H9 (cell line): ENCODE measurements at regions not wholly inside any gene's neighbourhood (a gene's known extent, or its start where the extent isn't known, plus 50 kb on each side); places are given as distances from the start of the nearest gene placed in this dataset.

Experiments used
- DNase-seq: peaks from one replicate; pipeline ENCODE4 v3.0.0-alpha.2; 2017
- H2AFZ ChIP-seq: one replicate; pipeline ENCODE4 v1.6.1; 2013; ENCODE audit warnings: mild to moderate bottlenecking, low read length, control low read depth, moderate library complexity
- H2AK5ac ChIP-seq: 2 replicates; pipeline ENCODE4 v1.6.1; 2013; ENCODE audit warnings: low read length, control low read depth, mixed read lengths; ENCODE audit not compliant: insufficient read length
- H2BK120ac ChIP-seq: one replicate; pipeline ENCODE4 v1.6.1; 2013; ENCODE audit warnings: low read depth, mild to moderate bottlenecking, low read length, control low read depth, inconsistent platforms; ENCODE audit not compliant: poor library complexity, severe bottlenecking
- H2BK12ac ChIP-seq: 2 replicates; pipeline ENCODE4 v1.6.1; 2013; ENCODE audit warnings: low read length, control low read depth, mixed read lengths, low read depth; ENCODE audit not compliant: insufficient read length
- H2BK15ac ChIP-seq: 2 replicates; pipeline ENCODE4 v1.6.1; 2013; ENCODE audit warnings: low read depth, low read length, control low read depth
- H2BK20ac ChIP-seq: one replicate; pipeline ENCODE4 v1.6.1; 2013; ENCODE audit warnings: low read depth, mild to moderate bottlenecking, low read length, control low read depth, inconsistent platforms; ENCODE audit not compliant: poor library complexity, severe bottlenecking
- H2BK5ac ChIP-seq: 2 replicates; pipeline ENCODE4 v1.6.1; 2013; ENCODE audit warnings: low read length, control low read depth, mixed read lengths; ENCODE audit not compliant: insufficient read length
- H3K14ac ChIP-seq: 2 replicates; pipeline ENCODE4 v1.6.1; 2013; ENCODE audit warnings: low read length, control low read depth; ENCODE audit not compliant: insufficient read depth
- H3K18ac ChIP-seq: 2 replicates; pipeline ENCODE4 v1.6.1; 2013; ENCODE audit warnings: low read depth, mild to moderate bottlenecking, mixed read lengths, low read length, control low read depth; ENCODE audit not compliant: insufficient read length
- H3K23ac ChIP-seq: 2 replicates; pipeline ENCODE4 v1.6.1; 2013; ENCODE audit warnings: low read length, control low read depth, mixed read lengths, low read depth; ENCODE audit not compliant: insufficient read length
- H3K23me2 ChIP-seq: 2 replicates; pipeline ENCODE4 v1.6.1; 2013; ENCODE audit warnings: low read depth, mild to moderate bottlenecking, mixed read lengths, low read length, control low read depth; ENCODE audit not compliant: insufficient read length, poor library complexity, severe bottlenecking
- H3K27ac ChIP-seq: 2 replicates; pipeline ENCODE4 v1.5.1; 2013; ENCODE audit warnings: low read length, control low read depth, mixed read lengths, low read depth; ENCODE audit not compliant: insufficient read length
- H3K27me3 ChIP-seq: 2 replicates; pipeline ENCODE4 v1.6.1; 2013; ENCODE audit warnings: low read length, control low read depth, inconsistent platforms; ENCODE audit not compliant: insufficient read depth
- H3K4ac ChIP-seq: 2 replicates; pipeline ENCODE4 v1.6.1; 2013; ENCODE audit warnings: low read depth, mild to moderate bottlenecking, control low read depth, inconsistent platforms, low read length, moderate library complexity
- H3K4me1 ChIP-seq: 2 replicates; pipeline ENCODE4 v1.6.1; 2013; ENCODE audit warnings: low read length, control low read depth, inconsistent platforms; ENCODE audit not compliant: insufficient read depth
- H3K4me2 ChIP-seq: 2 replicates; pipeline ENCODE4 v1.6.1; 2013; ENCODE audit warnings: low read length, control low read depth, mixed read lengths; ENCODE audit not compliant: insufficient read length, insufficient read depth
- H3K56ac ChIP-seq: 2 replicates; pipeline ENCODE4 v1.6.1; 2013; ENCODE audit warnings: low read depth, mild to moderate bottlenecking, mixed read lengths, low read length, control low read depth; ENCODE audit not compliant: insufficient read length
- H3K79me1 ChIP-seq: 2 replicates; pipeline ENCODE4 v1.6.1; 2013; ENCODE audit warnings: low read depth, mild to moderate bottlenecking, moderate library complexity, low read length, control low read depth, inconsistent platforms; ENCODE audit not compliant: insufficient read depth, poor library complexity, severe bottlenecking
- H3K79me2 ChIP-seq: 2 replicates; pipeline ENCODE4 v1.6.1; 2013; ENCODE audit warnings: low read length, control low read depth, inconsistent platforms; ENCODE audit not compliant: insufficient read depth
- H3K9ac ChIP-seq: 2 replicates; pipeline ENCODE4 v1.6.1; 2013; ENCODE audit warnings: low read length, control low read depth, mixed read lengths; ENCODE audit not compliant: insufficient read length; ENCODE audit errors: extremely low read depth
- H3K9me3 ChIP-seq: one replicate; pipeline ENCODE4 v1.6.1; 2013; ENCODE audit warnings: low read depth, low read length, inconsistent platforms; ENCODE audit not compliant: control insufficient read depth
- H3T11ph ChIP-seq: one replicate; pipeline ENCODE4 v1.6.1; 2013; ENCODE audit warnings: mild to moderate bottlenecking, low read length, control low read depth, inconsistent platforms
- H4K20me1 ChIP-seq: one replicate; pipeline ENCODE4 v1.6.1; 2013; ENCODE audit not compliant: control insufficient read depth, insufficient read length, insufficient read depth
- H4K5ac ChIP-seq: 2 replicates; pipeline ENCODE4 v1.6.1; 2013; ENCODE audit warnings: low read depth, mild to moderate bottlenecking, mixed read lengths, low read length, control low read depth; ENCODE audit not compliant: insufficient read length
- H4K8ac ChIP-seq: replicated peaks from 2 replicates; pipeline ENCODE4 v1.6.1; 2013; ENCODE audit warnings: low read length, control low read depth, mixed read lengths, low read depth; ENCODE audit not compliant: insufficient read length
- H4K91ac ChIP-seq: 2 replicates; pipeline ENCODE4 v1.6.1; 2013; ENCODE audit warnings: low read depth, mild to moderate bottlenecking, moderate library complexity, mixed read lengths, low read length, control low read depth; ENCODE audit not compliant: insufficient read length
- H3K27ac Mint-ChIP-seq, 3 experiments: 2 replicates in 2 of 3; 3 replicates in 1 of 3; pipeline ENCODE4 v1.8.0; 2020 to 2021; ENCODE audit warnings: mixed read lengths in 3 of 3, mild to moderate bottlenecking in 1 of 3, moderate library complexity in 1 of 3
- H3K27me3 Mint-ChIP-seq: 2 replicates; pipeline ENCODE4 v1.8.0; 2021; ENCODE audit warnings: low read depth, mild to moderate bottlenecking, moderate library complexity, mixed read lengths
- H3K36me3 Mint-ChIP-seq, 3 experiments: 2 replicates in 2 of 3; 3 replicates in 1 of 3; pipeline ENCODE4 v1.8.0; 2020 to 2021; ENCODE audit warnings: low read depth in 3 of 3, mixed read lengths in 3 of 3; ENCODE audit not compliant: insufficient read depth in 1 of 3
- H3K4me1 Mint-ChIP-seq, 2 experiments: 2 replicates each; pipeline ENCODE4 v1.8.0; 2020; ENCODE audit warnings: mixed read lengths in 2 of 2
- H3K4me3 Mint-ChIP-seq, 2 experiments: 2 replicates in 1 of 2; 3 replicates in 1 of 2; pipeline ENCODE4 v1.8.0; 2020 to 2021; ENCODE audit warnings: mild to moderate bottlenecking in 2 of 2, mixed read lengths in 2 of 2, moderate library complexity in 1 of 2
- H3K9me3 Mint-ChIP-seq, 2 experiments: 2 replicates in 1 of 2; 3 replicates in 1 of 2; pipeline ENCODE4 v1.8.0; 2020; ENCODE audit warnings: mild to moderate bottlenecking in 2 of 2, mixed read lengths in 2 of 2, moderate library complexity in 1 of 2
- WGBS: extraction: QIAGEN DNeasy Blood & Tissue Kit; methylation state at CpG from one replicate; pipeline ENCODE4 v1.1.7; 2013; ENCODE audit warnings: missing lambda C conversion rate, low lambda C conversion rate, mixed read lengths; ENCODE audit not compliant: insufficient read length; ENCODE audit errors: extremely low coverage; 5-methylcytosine and 5-hydroxymethylcytosine counted together
- TF ChIP-seq, protein P1 (sequence below): fragments of 200-600 bp; sonication (generic); conservative IDR thresholded peaks from 3 replicates; pipeline ENCODE4 v1.8.0; 2021; ENCODE audit warnings: antibody characterized with exemption, mild to moderate bottlenecking

DNA sequence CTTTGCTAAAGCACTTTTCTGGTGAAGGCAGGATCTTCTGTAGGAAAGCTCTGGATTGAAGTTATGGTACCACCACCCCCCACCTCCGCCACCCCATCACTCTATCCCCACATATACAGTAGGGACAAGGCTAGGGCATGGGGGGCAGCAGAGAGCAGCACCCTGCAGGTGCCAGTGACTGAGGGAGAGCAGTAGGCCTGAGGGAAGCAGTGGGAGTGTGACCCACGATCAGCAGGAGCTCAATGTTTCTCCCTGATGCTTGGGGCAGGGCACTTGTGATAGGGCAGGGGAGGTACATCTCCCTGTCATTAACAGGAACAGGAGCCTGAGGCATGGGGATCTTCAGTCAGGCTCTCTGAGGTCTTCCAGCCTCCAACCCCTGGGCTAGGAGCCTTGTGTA lies 121.6 kb downstream of the ZFP36L2 start:
- peaks cover 41 to 48% of the 10 kb centered on the region in 2 experiments for H3K4me1 Mint-ChIP-seq
- Histone ChIP-seq H3K4me1 (peaks cover 4% of the 10 kb centered on the region; the same call in 1 of the 2 replicates), H3T11ph (no peak overlapping the region), H4K20me1 (no peaks in the 10 kb centered on the region), H4K8ac (no peak overlapping the region), H3K4me2 (no peak overlapping the region), H3K23ac (no peak overlapping the region), H2BK20ac (no peak overlapping the region), H2BK120ac (no peak overlapping the region), H2BK5ac (no peak overlapping the region), H4K91ac (no peak overlapping the region), H2BK15ac (no peak overlapping the region), H3K23me2 (no peaks in the 10 kb centered on the region), H3K4ac (no peak overlapping the region), H3K56ac (no peak overlapping the region), H2BK12ac (no peak overlapping the region), H3K9ac (no peak overlapping the region), H3K27ac (no peak overlapping the region), H3K14ac (no peak overlapping the region), H2AK5ac (no peak overlapping the region), H3K27me3 (no peaks in the 10 kb centered on the region), H3K79me1 (no peaks in the 10 kb centered on the region), H3K9me3 (no peaks in the 10 kb centered on the region), H2AFZ (no peak overlapping the region), H3K18ac (no peak overlapping the region), H4K5ac (no peak overlapping the region), H3K79me2 (no peaks in the 10 kb centered on the region)
- H3K27me3 Mint-ChIP-seq, result peaks cover 12% of the 10 kb centered on the region
- peaks cover 4 to 8% (median 8%) of the 10 kb centered on the region in 3 experiments; a peak in 6 of 7 replicates for H3K36me3 Mint-ChIP-seq
- TF ChIP-seq, protein P1, sequence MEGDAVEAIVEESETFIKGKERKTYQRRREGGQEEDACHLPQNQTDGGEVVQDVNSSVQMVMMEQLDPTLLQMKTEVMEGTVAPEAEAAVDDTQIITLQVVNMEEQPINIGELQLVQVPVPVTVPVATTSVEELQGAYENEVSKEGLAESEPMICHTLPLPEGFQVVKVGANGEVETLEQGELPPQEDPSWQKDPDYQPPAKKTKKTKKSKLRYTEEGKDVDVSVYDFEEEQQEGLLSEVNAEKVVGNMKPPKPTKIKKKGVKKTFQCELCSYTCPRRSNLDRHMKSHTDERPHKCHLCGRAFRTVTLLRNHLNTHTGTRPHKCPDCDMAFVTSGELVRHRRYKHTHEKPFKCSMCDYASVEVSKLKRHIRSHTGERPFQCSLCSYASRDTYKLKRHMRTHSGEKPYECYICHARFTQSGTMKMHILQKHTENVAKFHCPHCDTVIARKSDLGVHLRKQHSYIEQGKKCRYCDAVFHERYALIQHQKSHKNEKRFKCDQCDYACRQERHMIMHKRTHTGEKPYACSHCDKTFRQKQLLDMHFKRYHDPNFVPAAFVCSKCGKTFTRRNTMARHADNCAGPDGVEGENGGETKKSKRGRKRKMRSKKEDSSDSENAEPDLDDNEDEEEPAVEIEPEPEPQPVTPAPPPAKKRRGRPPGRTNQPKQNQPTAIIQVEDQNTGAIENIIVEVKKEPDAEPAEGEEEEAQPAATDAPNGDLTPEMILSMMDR, result no peak; the same call in 2 of the 3 replicates
- no peak overlapping the region; a peak in 1 of 7 replicates for H3K27ac Mint-ChIP-seq
- H3K9me3 Mint-ChIP-seq, result peaks cover 6% of the 10 kb centered on the region in 2 experiments; a peak in 4 of 5 replicates
- WGBS, result no CpG with 5 or more reads among the region's 2 CpGs
- DNase-seq, result no peak
- no peak overlapping the region for H3K4me3 Mint-ChIP-seq
